ENCODE measurements at regions not wholly inside any gene's neighbourhood (a gene's known extent, or its start where the extent isn't known, plus 50 kb on each side); places are given as distances from the start of the nearest gene placed in this dataset.

DNA sequence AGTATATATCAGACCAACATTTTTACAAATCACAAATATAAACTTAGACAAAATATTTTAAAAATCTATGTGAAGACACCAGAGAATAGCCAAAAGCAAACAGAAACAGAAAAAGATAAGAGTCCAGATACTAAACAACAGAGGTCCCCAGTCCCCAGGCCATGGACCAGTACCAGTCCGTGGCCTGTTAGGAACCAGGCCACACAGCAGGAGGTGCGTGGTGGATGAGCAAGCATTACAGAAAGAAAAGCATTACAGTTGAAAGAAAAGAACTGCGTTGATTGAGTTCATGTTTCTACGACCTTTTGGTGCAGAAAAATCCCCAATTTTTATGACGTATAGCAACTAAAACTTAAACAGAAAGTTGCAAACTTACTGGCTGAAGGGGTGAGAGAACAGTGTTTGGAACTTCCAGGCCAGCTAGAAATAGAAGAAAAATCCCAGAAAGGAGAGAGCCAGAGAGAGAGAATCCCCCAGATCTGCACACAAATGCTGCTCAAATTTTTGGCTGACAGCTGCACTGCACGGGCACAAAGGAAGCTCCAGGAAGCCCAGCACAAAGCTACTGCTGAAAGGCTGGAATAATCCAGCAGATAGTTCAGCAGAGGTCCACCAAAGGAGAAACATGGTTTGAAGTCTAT lies 159.6 kb upstream of the C14orf180 start:
- TF ChIP-seq, protein P1, sequence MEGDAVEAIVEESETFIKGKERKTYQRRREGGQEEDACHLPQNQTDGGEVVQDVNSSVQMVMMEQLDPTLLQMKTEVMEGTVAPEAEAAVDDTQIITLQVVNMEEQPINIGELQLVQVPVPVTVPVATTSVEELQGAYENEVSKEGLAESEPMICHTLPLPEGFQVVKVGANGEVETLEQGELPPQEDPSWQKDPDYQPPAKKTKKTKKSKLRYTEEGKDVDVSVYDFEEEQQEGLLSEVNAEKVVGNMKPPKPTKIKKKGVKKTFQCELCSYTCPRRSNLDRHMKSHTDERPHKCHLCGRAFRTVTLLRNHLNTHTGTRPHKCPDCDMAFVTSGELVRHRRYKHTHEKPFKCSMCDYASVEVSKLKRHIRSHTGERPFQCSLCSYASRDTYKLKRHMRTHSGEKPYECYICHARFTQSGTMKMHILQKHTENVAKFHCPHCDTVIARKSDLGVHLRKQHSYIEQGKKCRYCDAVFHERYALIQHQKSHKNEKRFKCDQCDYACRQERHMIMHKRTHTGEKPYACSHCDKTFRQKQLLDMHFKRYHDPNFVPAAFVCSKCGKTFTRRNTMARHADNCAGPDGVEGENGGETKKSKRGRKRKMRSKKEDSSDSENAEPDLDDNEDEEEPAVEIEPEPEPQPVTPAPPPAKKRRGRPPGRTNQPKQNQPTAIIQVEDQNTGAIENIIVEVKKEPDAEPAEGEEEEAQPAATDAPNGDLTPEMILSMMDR (IDR thresholded peaks at IDR 0.05), result no peak
- no peak for TF ChIP-seq POLR2A (IDR thresholded peaks at IDR 0.05)

Data from adrenal gland (tissue), 5 donors.